ENCODE measurements at regions not wholly inside any gene's neighbourhood (a gene's known extent, or its start where the extent isn't known, plus 50 kb on each side); places are given as distances from the start of the nearest gene placed in this dataset.

DNA sequence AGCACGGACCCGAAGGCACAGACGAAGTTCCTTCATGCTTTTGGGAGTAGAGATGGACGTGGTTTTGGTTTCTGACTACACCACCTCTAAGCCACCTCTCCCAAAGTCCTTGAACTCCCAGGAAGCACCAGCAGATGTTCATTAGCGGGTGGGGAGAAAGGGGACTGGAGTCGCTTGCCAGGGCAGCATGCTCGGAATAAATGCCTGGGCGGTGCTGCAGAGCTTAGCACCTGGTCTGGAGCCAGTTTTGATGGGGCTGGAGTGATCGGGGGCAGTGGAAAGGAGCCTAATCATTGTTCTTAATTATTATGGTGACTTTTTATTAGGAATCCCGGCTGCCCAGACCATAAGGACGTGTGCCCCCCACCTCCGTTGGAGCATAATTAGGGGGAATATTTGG, 220.8 kb downstream of the TFCP2L1 start:
- TF ChIP-seq POLR2A (IDR thresholded peaks at IDR 0.05; ENCODE audit: low read length) (no peak), GATA1 (IDR thresholded peaks at IDR 0.05; ENCODE audit: low read depth, low read length) (no peak)

Measured in erythroblast (primary cell).